GM12891 (cell line): ENCODE measurements at regions not wholly inside any gene's neighbourhood (a gene's known extent, or its start where the extent isn't known, plus 50 kb on each side); places are given as distances from the start of the nearest gene placed in this dataset.

Experiments used
- DNase-seq: peaks from one replicate; pipeline ENCODE4 v3.0.0; 2011; ENCODE audit warnings: low spot score; ENCODE audit not compliant: insufficient read length
- FAIRE-seq: peaks from 2 replicates; lab custom pipeline; 2011; peaks lifted over from hg19 to GRCh38; lab: Jason Lieb, UNC
- PAX5 ChIP-seq: IDR thresholded peaks from 2 replicates; pipeline ENCODE4 v1.6.1; 2011; ENCODE audit warnings: low read length, moderate library complexity, mild to moderate bottlenecking; ENCODE audit not compliant: insufficient read depth, severe bottlenecking
- POLR2A ChIP-seq: IDR thresholded peaks from 2 replicates; pipeline ENCODE4 v1.6.1; 2011; ENCODE audit warnings: low read depth, low read length, control low read depth
- POLR2AphosphoS5 ChIP-seq: IDR thresholded peaks from 2 replicates; pipeline ENCODE4 v1.6.1; 2011; ENCODE audit warnings: low read depth, low read length, control low read depth
- POU2F2 ChIP-seq: IDR thresholded peaks from 2 replicates; pipeline ENCODE4 v1.6.1; 2011; ENCODE audit warnings: low read depth, mild to moderate bottlenecking, control low read depth, low read length, moderate library complexity
- SPI1 ChIP-seq: IDR thresholded peaks from 2 replicates; pipeline ENCODE4 v1.6.1; 2011; ENCODE audit warnings: low read depth, low read length, control low read depth
- TAF1 ChIP-seq: IDR thresholded peaks from 2 replicates; pipeline ENCODE4 v1.6.1; 2011; ENCODE audit warnings: low read depth, low read length, control low read depth

GRCh38 chr10:124303662-124304418 lies 114.9 kb downstream of the OAT start:
- TF ChIP-seq POLR2AphosphoS5 (no peak), SPI1 (no peak), POLR2A (no peak), TAF1 (no peak), PAX5 (no peak), POU2F2 (no peak)
- DNase-seq (no peak), FAIRE-seq (no peak)

GRCh38 chr10:124302951-124303505 lies 115.7 kb downstream of the OAT start:
- DNase-seq: no peak
- TF ChIP-seq PAX5 (no peak), POU2F2 (no peak), POLR2A (no peak), TAF1 (no peak), POLR2AphosphoS5 (no peak), SPI1 (no peak)
- no peak for FAIRE-seq

- no peak for DNase-seq
- no peak for FAIRE-seq
- no peak for TF ChIP-seq POLR2A
- TF ChIP-seq POU2F2: no peak
- TF ChIP-seq SPI1: no peak
- TF ChIP-seq PAX5: no peak
Measured at GRCh38 chr10:124301736-124302135, 117.0 kb downstream of the OAT start.

GRCh38 chr10:124300735-124301134 lies 118.0 kb downstream of the OAT start:
- DNase-seq (no peak), FAIRE-seq (no peak)
- TF ChIP-seq SPI1 (no peak), TAF1 (no peak), POLR2A (no peak), POLR2AphosphoS5 (no peak), PAX5 (no peak), POU2F2 (no peak)

GRCh38 chr10:124300224-124300623 lies 118.5 kb downstream of the OAT start:
- TF ChIP-seq POLR2AphosphoS5 (no peak), POU2F2 (no peak)
- no peak for DNase-seq
- FAIRE-seq: no peak

- no peak for TF ChIP-seq POLR2AphosphoS5
- TF ChIP-seq PAX5: no peak
- TF ChIP-seq POU2F2: no peak
- DNase-seq (no peak), FAIRE-seq (no peak)
Measured at GRCh38 chr10:124299696-124300095, 119.0 kb downstream of the OAT start.

GRCh38 chr10:124298891-124299290 lies 119.8 kb downstream of the OAT start:
- TF ChIP-seq POLR2AphosphoS5: no peak
- no peak for TF ChIP-seq PAX5
- no peak for TF ChIP-seq SPI1
- no peak for TF ChIP-seq POLR2A
- TF ChIP-seq TAF1: no peak
- no peak for TF ChIP-seq POU2F2
- DNase-seq: no peak
- FAIRE-seq: no peak

- DNase-seq (no peak), FAIRE-seq (no peak)
Measured at GRCh38 chr10:124296813-124297788, 121.6 kb downstream of the OAT start.

GRCh38 chr10:124296121-124296812 lies 122.5 kb downstream of the OAT start:
- FAIRE-seq (no peak), DNase-seq (no peak)
- TF ChIP-seq TAF1 (no peak), PAX5 (no peak), POLR2A (no peak), POU2F2 (no peak), SPI1 (no peak), POLR2AphosphoS5 (no peak)

More at GRCh38 chr10:124296813-124297788, 121.6 kb downstream of the OAT start:
- TF ChIP-seq POLR2A (no peak), POLR2AphosphoS5 (no peak), TAF1 (no peak), POU2F2 (no peak), SPI1 (no peak), PAX5 (no peak)
